Progenitor cell of endocrine pancreas (in vitro differentiated cells): ENCODE measurements at regions not wholly inside any gene's neighbourhood (a gene's known extent, or its start where the extent isn't known, plus 50 kb on each side); places are given as distances from the start of the nearest gene placed in this dataset.
"Not testable (repeated sequence)": the region's sequence is repeated elsewhere in the genome, so short reads cannot be mapped to it uniquely, and the experiment has no call there.

ENCODE experiments used
- DNase-seq: peaks from one replicate; pipeline ENCODE4 v3.0.0; 2021; ENCODE audit warnings: low spot score; ENCODE audit not compliant: unreplicated experiment
- H3K27ac Mint-ChIP-seq: 2 replicates; pipeline ENCODE4 v1.8.0; 2021; ENCODE audit warnings: mild to moderate bottlenecking, moderate library complexity, mixed read lengths
- H3K27me3 Mint-ChIP-seq: 2 replicates; pipeline ENCODE4 v1.8.0; 2021; ENCODE audit warnings: mixed read lengths
- H3K36me3 Mint-ChIP-seq: 2 replicates; pipeline ENCODE4 v1.8.0; 2022; ENCODE audit warnings: mixed read lengths; ENCODE audit not compliant: insufficient read depth
- H3K4me1 Mint-ChIP-seq: 2 replicates; pipeline ENCODE4 v1.8.0; 2021; ENCODE audit warnings: low read depth, mixed read lengths
- H3K4me3 Mint-ChIP-seq: 2 replicates; pipeline ENCODE4 v1.8.0; 2021; ENCODE audit warnings: low read depth, mild to moderate bottlenecking, moderate library complexity, mixed read lengths
- H3K9me3 Mint-ChIP-seq: 2 replicates; pipeline ENCODE4 v1.8.0; 2021; ENCODE audit warnings: low read depth, mixed read lengths
- TF ChIP-seq, protein P1 (sequence below): fragments of 200-600 bp; sonication (generic); IDR thresholded peaks from one replicate; pipeline ENCODE4 v1.5.0; 2021; ENCODE audit warnings: antibody characterized with exemption, mild to moderate bottlenecking; ENCODE audit not compliant: unreplicated experiment

DNA sequence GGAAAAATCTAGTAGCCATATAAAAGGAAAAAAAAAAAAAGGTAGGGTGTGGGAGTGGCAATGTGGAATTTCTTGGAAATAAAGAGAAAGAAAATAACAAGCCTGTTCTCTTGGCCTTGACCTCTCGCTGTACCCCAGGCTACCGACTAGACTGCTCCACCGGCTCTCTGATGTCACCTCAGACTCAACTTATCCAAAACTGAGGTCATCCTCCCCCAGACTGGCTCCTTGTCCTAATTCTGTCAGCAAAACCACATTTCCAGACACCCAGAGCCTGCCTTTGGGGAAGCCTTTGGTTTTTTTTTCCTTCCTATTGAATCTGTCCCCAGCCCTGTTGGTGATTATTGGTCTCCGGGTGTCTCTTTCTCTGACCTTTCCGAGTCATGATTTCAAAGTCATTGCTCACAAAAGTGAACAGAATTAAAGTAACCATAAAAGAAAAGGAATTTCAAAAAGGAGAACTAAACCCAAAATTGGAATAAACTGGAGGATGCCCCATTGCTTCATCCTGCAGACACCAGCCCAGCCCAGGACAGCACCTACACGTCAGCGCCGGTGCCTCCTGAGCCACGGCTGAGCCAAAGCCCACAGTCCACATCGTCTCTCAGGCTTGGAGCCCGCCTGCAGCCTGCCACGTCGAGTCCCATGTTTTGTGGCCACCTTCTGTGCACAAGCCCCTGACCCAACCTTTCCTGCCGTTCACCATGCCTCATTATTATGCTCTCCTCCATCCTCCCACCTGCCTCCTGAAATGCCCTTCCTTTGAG, 170.7 kb downstream of the MYLK4 start:
- H3K27ac Mint-ChIP-seq = peak overlapping the region; percentile 5
- H3K36me3 Mint-ChIP-seq = no peaks in the 10 kb centered on the region
- H3K4me3 Mint-ChIP-seq = no peak overlapping the region
- peaks cover 14% of the 10 kb centered on the region for H3K9me3 Mint-ChIP-seq
- peaks cover 18% of the 10 kb centered on the region for H3K4me1 Mint-ChIP-seq
- TF ChIP-seq, protein P1, sequence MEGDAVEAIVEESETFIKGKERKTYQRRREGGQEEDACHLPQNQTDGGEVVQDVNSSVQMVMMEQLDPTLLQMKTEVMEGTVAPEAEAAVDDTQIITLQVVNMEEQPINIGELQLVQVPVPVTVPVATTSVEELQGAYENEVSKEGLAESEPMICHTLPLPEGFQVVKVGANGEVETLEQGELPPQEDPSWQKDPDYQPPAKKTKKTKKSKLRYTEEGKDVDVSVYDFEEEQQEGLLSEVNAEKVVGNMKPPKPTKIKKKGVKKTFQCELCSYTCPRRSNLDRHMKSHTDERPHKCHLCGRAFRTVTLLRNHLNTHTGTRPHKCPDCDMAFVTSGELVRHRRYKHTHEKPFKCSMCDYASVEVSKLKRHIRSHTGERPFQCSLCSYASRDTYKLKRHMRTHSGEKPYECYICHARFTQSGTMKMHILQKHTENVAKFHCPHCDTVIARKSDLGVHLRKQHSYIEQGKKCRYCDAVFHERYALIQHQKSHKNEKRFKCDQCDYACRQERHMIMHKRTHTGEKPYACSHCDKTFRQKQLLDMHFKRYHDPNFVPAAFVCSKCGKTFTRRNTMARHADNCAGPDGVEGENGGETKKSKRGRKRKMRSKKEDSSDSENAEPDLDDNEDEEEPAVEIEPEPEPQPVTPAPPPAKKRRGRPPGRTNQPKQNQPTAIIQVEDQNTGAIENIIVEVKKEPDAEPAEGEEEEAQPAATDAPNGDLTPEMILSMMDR = no peak
- no peak for DNase-seq
- H3K27me3 Mint-ChIP-seq = peaks cover 3% of the 10 kb centered on the region

DNA sequence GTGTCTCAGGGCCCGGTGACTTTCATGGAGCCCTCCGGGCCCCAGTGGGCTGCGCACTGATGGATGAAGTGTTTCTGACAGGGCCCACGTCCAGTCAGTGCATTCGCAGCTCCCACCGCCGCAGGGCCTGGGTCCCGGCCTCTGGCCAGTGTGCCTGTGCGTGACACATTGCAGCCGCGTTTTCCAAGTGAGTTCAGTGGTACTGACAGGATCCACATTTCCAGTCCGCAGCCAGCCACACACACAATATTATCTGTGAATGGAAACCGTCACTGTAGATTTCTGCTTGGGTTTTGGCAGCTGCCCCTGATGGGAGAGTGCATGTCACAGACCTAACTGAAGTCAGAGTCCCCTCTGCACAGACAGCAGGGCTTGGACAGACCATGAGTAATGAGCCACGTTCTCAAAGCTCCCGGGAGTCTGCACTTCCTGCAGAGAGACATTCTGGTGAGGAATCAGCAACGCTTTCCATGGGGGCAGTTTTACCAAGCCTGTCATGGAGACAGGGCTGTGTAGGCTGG, 171.4 kb downstream of the MYLK4 start:
- no peaks in the 10 kb centered on the region for H3K36me3 Mint-ChIP-seq
- peaks cover 18% of the 10 kb centered on the region for H3K4me1 Mint-ChIP-seq
- H3K27ac Mint-ChIP-seq = no peak overlapping the region
- peaks cover 15% of the 10 kb centered on the region for H3K9me3 Mint-ChIP-seq
- TF ChIP-seq, protein P1 = no peak
- H3K4me3 Mint-ChIP-seq = no peak overlapping the region
- peaks cover 3% of the 10 kb centered on the region for H3K27me3 Mint-ChIP-seq
- DNase-seq = no peak

DNA sequence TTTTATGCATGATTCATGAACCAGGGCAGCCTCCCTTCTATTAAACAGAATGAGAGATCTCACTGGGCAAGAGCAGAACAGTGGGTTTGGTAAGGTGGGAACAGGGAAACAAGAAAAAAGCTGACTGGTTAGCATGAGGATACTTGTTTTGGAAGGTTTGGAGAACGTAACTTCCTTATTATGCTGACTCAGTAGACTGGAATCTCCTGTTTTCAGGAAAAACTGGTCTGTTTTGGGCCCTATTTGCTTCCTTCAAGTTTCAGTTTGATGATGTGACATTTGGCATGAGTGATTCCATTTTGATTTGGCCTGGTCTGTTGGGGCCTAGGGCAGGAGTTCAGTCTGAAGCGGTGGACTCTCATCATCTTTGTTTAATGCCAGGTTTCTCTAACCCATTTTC, 172.0 kb downstream of the MYLK4 start:
- no peaks in the 10 kb centered on the region for H3K36me3 Mint-ChIP-seq
- peaks cover 14% of the 10 kb centered on the region for H3K9me3 Mint-ChIP-seq
- H3K27ac Mint-ChIP-seq = peak overlapping the region; percentile 35
- no peak for DNase-seq
- H3K4me3 Mint-ChIP-seq = no peak overlapping the region
- peaks cover 18% of the 10 kb centered on the region for H3K4me1 Mint-ChIP-seq
- H3K27me3 Mint-ChIP-seq = peaks cover 3% of the 10 kb centered on the region
- TF ChIP-seq, protein P1 = no peak

DNA sequence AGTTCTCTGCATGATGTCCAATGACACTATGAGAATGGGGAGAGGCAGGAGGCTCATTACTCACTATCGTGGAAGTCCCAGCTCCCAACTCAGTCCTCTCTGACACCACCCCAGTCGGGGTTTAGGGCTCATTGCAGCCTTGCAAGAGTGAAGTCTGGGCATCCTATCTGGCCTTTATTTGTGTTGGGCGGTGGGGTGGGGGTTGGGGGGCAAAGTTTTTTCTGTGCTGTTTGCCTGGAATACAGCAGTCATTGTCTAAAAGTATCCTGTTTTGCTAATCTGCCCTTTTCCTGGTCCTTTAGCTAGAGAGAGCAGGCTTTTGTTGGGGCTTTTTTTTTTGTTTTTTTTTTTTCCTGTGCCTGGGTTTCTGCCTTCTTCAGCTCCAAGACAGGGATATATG, 174.2 kb downstream of the MYLK4 start:
- no peak for DNase-seq
- peaks cover 23% of the 10 kb centered on the region for H3K9me3 Mint-ChIP-seq
- H3K36me3 Mint-ChIP-seq = peaks cover 2% of the 10 kb centered on the region
- no peaks in the 10 kb centered on the region for H3K27me3 Mint-ChIP-seq
- TF ChIP-seq, protein P1 = no peak
- no peak overlapping the region for H3K27ac Mint-ChIP-seq
- peaks cover 13% of the 10 kb centered on the region for H3K4me1 Mint-ChIP-seq
- no peak overlapping the region for H3K4me3 Mint-ChIP-seq

DNA sequence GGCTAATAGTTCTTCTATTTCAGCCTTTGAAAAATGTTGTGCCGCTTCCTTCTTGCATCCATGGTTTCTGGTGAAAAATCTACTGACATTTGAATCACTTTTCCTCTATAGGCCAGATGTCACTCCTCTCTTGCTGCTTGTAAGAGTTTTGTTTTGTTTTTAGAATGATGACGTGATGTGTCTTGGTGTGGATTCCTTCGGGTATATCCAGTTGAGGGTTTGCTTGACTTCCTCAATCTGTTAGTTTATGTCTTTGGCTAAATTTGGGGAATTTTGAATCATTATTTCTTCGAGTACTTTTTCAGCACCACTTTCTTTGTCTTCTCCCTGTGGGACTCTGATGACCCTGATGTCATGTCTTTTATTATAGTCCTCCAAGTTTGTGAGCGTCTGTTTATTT, 175.5 kb downstream of the MYLK4 start:
- Mint-ChIP-seq H3K4me1 (peaks cover 13% of the 10 kb centered on the region), H3K27me3 (no peaks in the 10 kb centered on the region), H3K36me3 (peaks cover 2% of the 10 kb centered on the region), H3K27ac (no peak overlapping the region), H3K4me3 (no peak overlapping the region), H3K9me3 (peaks cover 29% of the 10 kb centered on the region)
- no peak for DNase-seq
- TF ChIP-seq, protein P1 = no peak

DNA sequence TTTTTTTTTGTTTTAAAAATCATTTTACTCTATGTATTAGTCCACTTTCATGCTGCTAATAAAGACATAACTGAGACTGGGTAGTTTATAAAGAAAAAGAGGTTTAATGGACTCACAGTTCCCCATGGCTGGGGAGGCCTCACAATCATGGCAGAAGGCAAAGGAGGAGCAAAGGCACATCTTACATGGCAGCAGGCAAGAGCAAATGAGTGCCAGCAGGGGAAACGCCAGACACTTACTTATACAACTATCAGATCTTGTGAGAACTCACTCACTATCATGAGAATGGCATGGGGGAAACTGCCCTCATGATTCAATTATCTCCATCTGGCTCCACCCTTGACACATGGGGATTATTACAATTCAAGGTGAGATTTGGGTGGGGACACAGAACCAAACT, 181.3 kb downstream of the MYLK4 start:
- not testable (repeated sequence) for H3K27me3 Mint-ChIP-seq, H3K4me1 Mint-ChIP-seq, H3K27ac Mint-ChIP-seq, DNase-seq, H3K36me3 Mint-ChIP-seq, H3K4me3 Mint-ChIP-seq
- H3K9me3 Mint-ChIP-seq = peaks cover 55% of the 10 kb centered on the region
